ENCODE measurements at regions not wholly inside any gene's neighbourhood (a gene's known extent, or its start where the extent isn't known, plus 50 kb on each side); places are given as distances from the start of the nearest gene placed in this dataset.
"Not testable (repeated sequence)": the region's sequence is repeated elsewhere in the genome, so short reads cannot be mapped to it uniquely, and the experiment has no call there.

DNA sequence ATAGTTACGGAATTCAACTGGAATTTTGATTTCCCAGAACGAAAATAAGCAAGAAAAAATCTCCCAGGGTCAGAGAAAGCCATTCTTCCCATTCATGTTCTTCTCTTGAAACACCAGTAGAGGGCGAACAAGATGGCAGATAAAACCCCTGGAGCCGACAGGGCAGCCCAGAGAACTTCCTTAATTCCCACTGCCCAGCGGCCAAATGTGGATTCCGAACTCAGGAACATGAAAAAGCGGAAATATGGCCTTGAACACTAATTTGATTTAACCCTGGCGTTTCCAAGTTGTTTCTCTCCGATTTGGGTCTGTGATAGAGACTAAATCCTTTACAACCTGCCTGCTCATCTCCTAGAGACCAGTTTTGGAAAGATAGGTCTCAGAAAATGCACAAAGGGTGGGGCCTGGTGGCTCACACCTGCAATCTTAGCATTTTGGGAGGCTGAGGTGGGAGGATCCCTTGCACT lies 100.7 kb upstream of the WAC start:
- DNase-seq = peak; percentile 66
- peaks cover 6% of the 10 kb centered on the region for H3K27me3 Mint-ChIP-seq
- no peak overlapping the region for H3K27ac Mint-ChIP-seq
- intact Hi-C loops (cut with micrococcal nuclease) = loop anchor here (1.0 to 10.0 kb wide), 2 partner anchors 100 to 193 kb away; no protein-coding TSS in a partner anchor
- H3K9me3 Mint-ChIP-seq = no peaks in the 10 kb centered on the region
- H3K4me3 Mint-ChIP-seq = no peak overlapping the region
- peaks cover 3% of the 10 kb centered on the region for H3K4me1 Mint-ChIP-seq
- no peaks in the 10 kb centered on the region for H3K36me3 Mint-ChIP-seq (ENCODE audit: low read depth)

DNA sequence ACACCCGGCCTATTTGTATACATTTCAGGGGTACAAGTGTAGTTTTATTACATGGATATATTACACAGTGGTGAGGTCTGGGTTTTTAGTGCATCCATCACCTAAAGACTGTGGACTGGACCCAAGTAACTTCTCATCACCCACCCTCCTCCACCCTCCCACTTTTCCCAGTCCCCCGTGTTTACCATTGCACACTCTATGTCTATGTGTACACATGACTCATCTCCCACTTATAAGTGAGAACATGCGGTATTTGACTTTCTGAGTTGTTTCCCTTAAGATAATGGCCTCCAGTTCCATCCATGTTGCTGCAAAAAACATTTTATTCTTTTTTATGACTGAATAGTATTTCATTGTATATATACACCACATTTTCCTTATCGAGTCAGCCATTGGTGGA lies 98.9 kb upstream of the WAC start:
- Mint-ChIP-seq H3K9me3 (no peaks in the 10 kb centered on the region), H3K4me1 (peaks cover 3% of the 10 kb centered on the region), H3K27me3 (peaks cover 11% of the 10 kb centered on the region), H3K27ac (no peak overlapping the region), H3K36me3 (ENCODE audit: low read depth) (no peaks in the 10 kb centered on the region), H3K4me3 (no peak overlapping the region)
- intact Hi-C loops (cut with micrococcal nuclease) = loop anchor here (10.0 kb wide), 1 partner anchor 191 kb away; no protein-coding TSS in a partner anchor
- DNase-seq = no peak

DNA sequence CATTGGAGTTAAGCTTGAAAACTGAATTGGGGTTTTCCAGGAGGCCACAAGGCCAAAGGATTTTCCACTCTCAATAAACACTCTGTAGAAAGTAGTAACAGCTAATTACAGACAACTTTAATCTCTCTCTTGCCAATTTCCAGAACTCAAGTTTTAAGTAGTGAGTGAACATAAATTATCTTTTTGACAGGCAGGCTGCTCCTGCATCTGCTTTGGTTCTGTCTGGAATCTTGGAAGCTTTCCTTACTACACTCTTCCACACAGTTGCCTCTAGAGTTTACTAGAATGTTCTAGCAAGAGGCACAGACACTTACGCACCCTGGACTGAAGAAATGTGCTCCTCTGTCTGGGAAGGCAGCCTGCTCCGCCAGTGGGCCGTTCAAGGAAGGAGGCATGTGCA lies 90.5 kb upstream of the WAC start:
- no peaks in the 10 kb centered on the region for H3K9me3 Mint-ChIP-seq
- no peaks in the 10 kb centered on the region for H3K36me3 Mint-ChIP-seq (ENCODE audit: low read depth)
- no peak for DNase-seq
- intact Hi-C loops (cut with micrococcal nuclease) = no loop called here
- peaks cover 5% of the 10 kb centered on the region for H3K27me3 Mint-ChIP-seq
- no peak overlapping the region for H3K4me3 Mint-ChIP-seq
- no peak overlapping the region for H3K27ac Mint-ChIP-seq
- no peaks in the 10 kb centered on the region for H3K4me1 Mint-ChIP-seq

DNA sequence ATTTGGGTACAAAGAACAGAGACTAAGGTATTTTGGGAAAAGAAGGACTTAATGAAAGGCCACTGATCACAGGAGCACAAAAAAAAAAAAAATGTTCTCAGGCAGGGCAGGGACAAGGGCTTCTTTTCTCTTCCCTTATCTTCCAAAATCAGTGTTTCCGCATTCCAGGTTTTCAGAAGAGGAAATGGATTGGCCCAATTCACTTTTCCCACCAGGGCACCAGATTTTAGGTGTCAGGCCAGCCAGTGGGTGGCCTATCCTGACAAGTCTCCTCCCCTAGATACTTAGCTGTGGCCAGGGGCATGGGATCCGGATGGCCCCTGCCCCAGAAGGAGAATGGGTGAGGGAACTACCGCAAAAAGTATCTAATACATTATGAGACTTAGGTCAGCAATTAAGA lies 88.9 kb upstream of the WAC start:
- no peak overlapping the region for H3K4me3 Mint-ChIP-seq
- no peak for DNase-seq
- intact Hi-C loops (cut with micrococcal nuclease) = no loop called here
- H3K27me3 Mint-ChIP-seq = no peaks in the 10 kb centered on the region
- H3K9me3 Mint-ChIP-seq = no peaks in the 10 kb centered on the region
- H3K27ac Mint-ChIP-seq = no peak overlapping the region
- no peaks in the 10 kb centered on the region for H3K4me1 Mint-ChIP-seq
- no peaks in the 10 kb centered on the region for H3K36me3 Mint-ChIP-seq (ENCODE audit: low read depth)

DNA sequence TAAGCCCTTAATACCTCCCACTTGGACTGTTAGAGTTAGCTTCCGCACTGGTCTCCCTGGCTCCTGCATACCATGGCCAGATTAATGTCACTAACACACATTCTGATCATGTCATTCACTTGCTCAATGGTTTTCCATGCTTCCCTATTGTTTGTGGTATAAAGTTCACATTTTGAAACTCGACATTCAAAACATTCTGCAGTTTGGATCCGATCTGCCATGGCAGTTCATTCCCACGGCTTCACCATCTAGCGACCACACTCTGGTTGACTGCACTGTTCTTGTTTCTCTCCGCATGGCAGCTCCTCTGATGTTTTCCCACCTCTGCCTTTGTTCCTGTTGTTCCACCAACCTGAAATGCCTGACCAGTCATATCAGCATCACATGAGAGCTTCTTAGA lies 87.4 kb upstream of the WAC start:
- H3K36me3 Mint-ChIP-seq (ENCODE audit: low read depth) = no peaks in the 10 kb centered on the region
- H3K9me3 Mint-ChIP-seq = no peaks in the 10 kb centered on the region
- H3K4me3 Mint-ChIP-seq = no peak overlapping the region
- no peaks in the 10 kb centered on the region for H3K4me1 Mint-ChIP-seq
- DNase-seq = no peak
- H3K27me3 Mint-ChIP-seq = no peaks in the 10 kb centered on the region
- intact Hi-C loops (cut with micrococcal nuclease) = no loop called here
- H3K27ac Mint-ChIP-seq = no peak overlapping the region

DNA sequence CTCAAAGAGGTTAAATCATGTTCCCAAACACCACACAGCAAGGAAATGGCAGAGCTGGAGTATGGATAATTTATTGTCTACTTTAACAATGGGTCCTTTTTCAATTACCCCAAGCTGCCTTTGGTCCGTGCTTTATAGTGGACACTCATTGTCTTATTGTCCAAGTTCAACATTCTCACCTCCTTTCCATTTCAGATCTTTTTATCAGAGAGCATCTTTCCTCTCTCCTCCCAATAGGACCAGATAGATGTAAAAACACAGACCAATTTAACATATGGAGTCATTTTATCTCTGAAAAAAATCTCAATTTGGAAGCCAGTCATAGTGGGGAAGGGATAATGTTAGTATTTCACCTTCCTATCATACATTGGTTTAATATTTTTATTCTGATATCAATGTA lies 83.5 kb upstream of the WAC start:
- no peak for DNase-seq
- Mint-ChIP-seq H3K27me3 (peaks cover 6% of the 10 kb centered on the region), H3K4me1 (no peaks in the 10 kb centered on the region), H3K36me3 (ENCODE audit: low read depth) (no peaks in the 10 kb centered on the region), H3K9me3 (no peaks in the 10 kb centered on the region), H3K27ac (no peak overlapping the region), H3K4me3 (no peak overlapping the region)
- intact Hi-C loops (cut with micrococcal nuclease) = no loop called here

DNA sequence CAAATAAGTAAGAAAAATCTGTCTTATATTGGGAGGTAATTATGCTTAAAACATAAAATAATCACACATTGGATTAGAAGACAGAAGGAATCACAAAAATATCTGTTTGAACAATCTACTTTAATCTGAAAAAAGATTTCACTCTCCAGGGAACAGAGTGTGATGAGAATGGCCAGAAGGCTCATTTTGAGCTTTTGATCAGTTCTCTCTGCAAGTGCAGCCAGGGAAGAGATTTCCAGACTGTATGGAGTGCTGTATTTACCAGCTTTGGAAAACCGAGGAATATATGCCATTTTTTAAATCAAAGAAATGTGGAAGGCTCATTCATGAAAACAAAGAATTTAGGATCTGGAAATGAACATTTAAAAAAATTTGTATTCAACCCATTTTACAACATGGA lies 83.0 kb upstream of the WAC start:
- intact Hi-C loops (cut with micrococcal nuclease) = no loop called here
- no peak overlapping the region for H3K27ac Mint-ChIP-seq
- peaks cover 6% of the 10 kb centered on the region for H3K27me3 Mint-ChIP-seq
- no peak overlapping the region for H3K4me3 Mint-ChIP-seq
- no peaks in the 10 kb centered on the region for H3K36me3 Mint-ChIP-seq (ENCODE audit: low read depth)
- DNase-seq = no peak
- H3K4me1 Mint-ChIP-seq = no peaks in the 10 kb centered on the region
- H3K9me3 Mint-ChIP-seq = no peaks in the 10 kb centered on the region

DNA sequence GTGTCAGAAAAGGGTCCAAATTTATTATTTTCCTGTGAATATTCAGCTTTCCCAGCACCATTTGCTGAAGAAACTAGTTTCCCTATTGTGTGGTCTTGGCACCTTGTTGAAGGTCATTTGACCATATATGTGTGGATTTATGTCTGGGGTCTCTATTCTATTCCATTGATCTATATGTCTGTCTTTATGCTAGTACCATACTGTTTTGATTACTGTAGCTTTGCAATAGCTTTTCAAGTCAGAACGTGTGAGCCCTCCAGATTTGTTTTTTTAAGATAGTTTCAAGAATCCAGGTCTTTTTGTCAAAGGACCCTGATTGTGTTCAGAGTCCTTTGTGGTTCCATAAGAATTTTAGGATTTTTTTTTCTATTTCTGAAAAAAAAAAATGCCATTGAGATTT lies 79.0 kb upstream of the WAC start:
- Mint-ChIP-seq H3K4me3 (no peak overlapping the region), H3K27me3 (peaks cover 21% of the 10 kb centered on the region), H3K4me1 (no peaks in the 10 kb centered on the region), H3K36me3 (ENCODE audit: low read depth) (no peaks in the 10 kb centered on the region), H3K27ac (no peak overlapping the region), H3K9me3 (no peaks in the 10 kb centered on the region)
- intact Hi-C loops (cut with micrococcal nuclease) = no loop called here
- DNase-seq = no peak

DNA sequence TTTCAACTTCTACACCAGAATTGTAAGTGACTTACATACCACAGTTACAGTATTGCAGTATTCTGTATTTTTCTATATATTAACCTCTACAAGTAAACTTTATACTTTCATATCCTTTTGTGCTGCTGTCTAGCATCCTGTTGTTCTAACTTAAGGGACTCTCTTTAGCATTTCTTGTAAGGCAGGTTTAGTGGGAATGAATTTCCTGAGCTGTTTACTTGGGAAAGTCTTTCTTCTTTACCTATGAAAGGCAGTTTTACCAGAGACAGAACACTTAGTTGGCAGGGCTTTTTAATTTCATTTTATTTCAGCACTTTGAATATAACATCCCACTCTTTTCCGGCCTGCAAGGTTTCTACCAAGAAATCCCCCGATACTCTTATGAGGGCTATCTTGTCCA lies 75.8 kb upstream of the WAC start:
- intact Hi-C loops (cut with micrococcal nuclease) = no loop called here
- Mint-ChIP-seq H3K4me1 (no peaks in the 10 kb centered on the region), H3K27ac (no peak overlapping the region), H3K9me3 (no peaks in the 10 kb centered on the region), H3K36me3 (ENCODE audit: low read depth) (no peaks in the 10 kb centered on the region), H3K4me3 (no peak overlapping the region), H3K27me3 (peaks cover 20% of the 10 kb centered on the region)
- DNase-seq = no peak

DNA sequence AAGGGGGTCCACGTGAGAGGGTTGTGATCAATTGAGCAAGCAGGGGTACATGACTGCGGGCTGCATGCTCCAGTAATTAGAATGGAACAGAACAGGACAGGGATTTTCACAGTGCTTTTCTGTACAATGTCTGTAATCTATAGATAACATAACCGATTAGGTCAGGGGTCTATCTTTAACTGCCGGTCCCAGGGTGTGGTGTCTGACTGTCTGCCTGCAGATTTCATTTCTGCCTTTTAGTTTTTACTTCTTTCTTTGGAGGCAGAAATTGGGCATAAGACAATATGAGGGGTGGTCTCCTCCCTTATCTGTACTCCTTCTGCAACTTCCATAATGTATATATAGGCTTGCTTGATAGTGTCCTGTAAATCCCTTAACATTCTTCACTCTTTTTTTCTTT lies 75.0 kb upstream of the WAC start:
- peaks cover 19% of the 10 kb centered on the region for H3K27me3 Mint-ChIP-seq
- intact Hi-C loops (cut with micrococcal nuclease); H3K36me3 Mint-ChIP-seq (ENCODE audit: low read depth); H3K9me3 Mint-ChIP-seq; H3K4me1 Mint-ChIP-seq; H3K27ac Mint-ChIP-seq; DNase-seq; H3K4me3 Mint-ChIP-seq: not testable (repeated sequence)

DNA sequence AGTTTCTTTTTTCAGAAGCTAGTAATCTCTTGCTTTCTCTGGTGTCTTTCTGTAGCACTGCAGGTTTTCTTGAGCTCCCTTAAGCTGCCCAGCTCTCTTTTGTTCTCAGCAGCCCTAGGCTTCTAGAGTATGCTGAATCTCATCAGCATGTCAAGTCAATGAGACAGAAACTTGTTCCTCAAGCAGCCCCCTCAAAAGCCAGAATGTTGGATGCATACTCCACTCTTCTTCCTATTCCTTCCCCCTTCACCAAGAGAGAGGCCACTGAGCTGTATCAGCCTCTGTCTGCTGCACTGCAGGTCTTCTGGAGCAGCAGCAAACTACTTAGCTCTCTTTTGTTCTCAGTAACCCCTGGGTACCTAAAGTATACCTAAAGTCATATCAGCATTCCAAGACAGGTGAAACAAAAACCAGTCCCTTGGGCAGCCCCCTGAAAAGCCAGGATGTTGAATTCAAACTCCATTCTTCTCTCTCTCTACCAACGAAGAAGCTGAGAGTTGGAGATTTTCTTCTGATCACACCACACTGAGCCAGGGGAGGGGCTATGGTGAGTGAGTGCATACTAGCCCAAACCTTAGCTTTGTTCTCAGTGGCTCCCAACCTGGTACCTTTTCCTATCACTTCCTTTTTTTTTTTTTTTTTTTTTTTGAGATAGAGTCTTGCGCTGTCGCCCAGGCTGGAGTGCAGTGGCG lies 73.3 kb upstream of the WAC start:
- intact Hi-C loops (cut with micrococcal nuclease) = no loop called here
- no peaks in the 10 kb centered on the region for H3K4me1 Mint-ChIP-seq

DNA sequence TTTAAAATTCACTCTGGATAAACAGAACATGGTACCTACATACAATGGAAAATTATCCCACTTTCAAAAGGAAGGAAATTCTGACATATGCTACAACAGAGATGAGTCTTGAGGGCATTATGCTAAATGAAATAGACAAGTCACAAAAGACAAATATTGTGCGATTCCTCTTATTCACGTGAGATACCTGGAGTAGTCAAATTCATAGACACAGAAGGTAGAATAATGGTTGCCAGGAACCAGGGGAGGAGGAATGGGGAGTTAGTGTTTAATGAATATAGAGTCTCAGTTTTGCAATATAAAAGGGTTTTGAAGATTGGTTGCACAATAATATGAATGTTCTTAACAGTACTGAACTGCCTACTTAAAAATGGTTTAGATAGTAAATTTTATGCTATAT lies 69.8 kb upstream of the WAC start:
- no peaks in the 10 kb centered on the region for H3K4me1 Mint-ChIP-seq
- intact Hi-C loops (cut with micrococcal nuclease) = no loop called here
- H3K4me3 Mint-ChIP-seq = no peak overlapping the region
- no peaks in the 10 kb centered on the region for H3K9me3 Mint-ChIP-seq
- H3K36me3 Mint-ChIP-seq (ENCODE audit: low read depth) = no peaks in the 10 kb centered on the region
- H3K27me3 Mint-ChIP-seq = peaks cover 8% of the 10 kb centered on the region
- no peak overlapping the region for H3K27ac Mint-ChIP-seq
- no peak for DNase-seq

More for the DNA sequence above, 73.3 kb upstream of the WAC start:
- H3K27ac Mint-ChIP-seq = no peak overlapping the region
- H3K4me3 Mint-ChIP-seq = no peak overlapping the region
- H3K27me3 Mint-ChIP-seq = peaks cover 19% of the 10 kb centered on the region
- no peaks in the 10 kb centered on the region for H3K9me3 Mint-ChIP-seq
- no peak for DNase-seq
- H3K36me3 Mint-ChIP-seq (ENCODE audit: low read depth) = no peaks in the 10 kb centered on the region

DNA sequence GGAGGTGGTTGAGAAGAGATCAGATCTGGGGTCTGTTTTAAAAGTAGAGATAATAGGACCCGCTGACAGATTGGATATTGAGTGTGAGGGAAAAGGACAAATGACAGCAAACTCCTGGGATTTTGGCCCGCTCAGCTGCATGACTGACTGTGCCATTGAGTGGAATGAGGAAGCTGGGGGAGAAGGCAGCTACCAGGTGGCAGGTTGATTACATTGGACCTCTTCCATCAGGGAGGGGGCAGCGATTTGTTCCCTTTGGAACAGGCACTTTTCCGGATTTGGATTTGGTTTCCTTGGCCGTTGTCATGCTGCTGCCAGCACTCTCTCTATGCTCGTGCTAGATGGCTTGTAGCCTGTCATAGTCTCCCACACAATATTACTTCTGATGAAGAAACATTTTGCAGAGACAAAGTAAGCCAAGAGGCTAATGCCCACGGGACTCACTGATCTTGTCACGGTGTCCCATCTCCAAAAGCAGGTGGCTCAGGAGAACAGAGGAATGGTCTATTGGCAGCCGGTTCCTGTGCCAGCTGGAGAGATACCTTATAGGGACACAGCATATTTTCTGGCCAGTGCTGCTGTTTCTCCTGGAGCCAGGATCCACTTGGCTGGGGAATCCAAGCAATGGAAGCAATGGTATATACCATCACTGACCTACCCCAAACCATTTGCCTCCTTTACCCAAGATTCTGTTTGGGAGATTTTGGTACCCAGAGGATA lies 69.1 kb upstream of the WAC start:
- no peaks in the 10 kb centered on the region for H3K9me3 Mint-ChIP-seq
- H3K27me3 Mint-ChIP-seq = peaks cover 4% of the 10 kb centered on the region
- no peak for DNase-seq
- no peak overlapping the region for H3K4me3 Mint-ChIP-seq
- intact Hi-C loops (cut with micrococcal nuclease) = no loop called here
- no peak overlapping the region for H3K27ac Mint-ChIP-seq
- no peaks in the 10 kb centered on the region for H3K4me1 Mint-ChIP-seq
- H3K36me3 Mint-ChIP-seq (ENCODE audit: low read depth) = no peaks in the 10 kb centered on the region

DNA sequence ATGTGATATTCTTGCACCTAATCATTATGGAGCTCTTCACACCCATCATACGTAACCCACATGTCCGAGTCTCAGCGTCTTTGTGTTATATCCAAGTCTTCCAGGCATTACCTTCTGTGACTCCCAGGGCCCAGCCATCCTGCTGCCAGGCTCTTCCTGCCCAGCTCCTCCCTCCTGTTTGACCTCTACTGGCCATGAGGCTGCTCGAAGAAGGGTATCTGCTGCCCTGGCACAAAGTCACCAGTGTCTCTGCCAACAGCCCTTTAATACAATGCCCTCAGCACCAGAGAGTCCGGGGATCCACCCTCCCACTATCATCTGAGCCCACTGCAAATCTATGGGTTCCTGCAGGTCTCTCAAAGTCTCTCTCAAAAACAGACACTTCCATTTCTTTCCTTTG lies 65.3 kb upstream of the WAC start:
- DNase-seq = no peak
- H3K4me1 Mint-ChIP-seq = no peaks in the 10 kb centered on the region
- no peak overlapping the region for H3K4me3 Mint-ChIP-seq
- H3K27me3 Mint-ChIP-seq = peaks cover 2% of the 10 kb centered on the region
- H3K27ac Mint-ChIP-seq = no peak overlapping the region
- no peaks in the 10 kb centered on the region for H3K36me3 Mint-ChIP-seq (ENCODE audit: low read depth)
- intact Hi-C loops (cut with micrococcal nuclease) = no loop called here
- no peaks in the 10 kb centered on the region for H3K9me3 Mint-ChIP-seq
